Stimulated activated CD8-positive, alpha-beta memory T cell treated with anti-CD3 and anti-CD28 coated beads, Interleukin-4, amount 100 ng/mL, for 4 hours (primary cell): ENCODE measurements at regions not wholly inside any gene's neighbourhood (a gene's known extent, or its start where the extent isn't known, plus 50 kb on each side); places are given as distances from the start of the nearest gene placed in this dataset.
"Not testable (repeated sequence)": the region's sequence is repeated elsewhere in the genome, so short reads cannot be mapped to it uniquely, and the experiment has no call there.

Experiments used
- DNase-seq, 2 donors: peaks; one replicate each; pipeline ENCODE4 v3.0.0-alpha.2; 2020; ENCODE audit warnings: low read depth in 2 of 2, low spot score in 1 of 2

DNA sequence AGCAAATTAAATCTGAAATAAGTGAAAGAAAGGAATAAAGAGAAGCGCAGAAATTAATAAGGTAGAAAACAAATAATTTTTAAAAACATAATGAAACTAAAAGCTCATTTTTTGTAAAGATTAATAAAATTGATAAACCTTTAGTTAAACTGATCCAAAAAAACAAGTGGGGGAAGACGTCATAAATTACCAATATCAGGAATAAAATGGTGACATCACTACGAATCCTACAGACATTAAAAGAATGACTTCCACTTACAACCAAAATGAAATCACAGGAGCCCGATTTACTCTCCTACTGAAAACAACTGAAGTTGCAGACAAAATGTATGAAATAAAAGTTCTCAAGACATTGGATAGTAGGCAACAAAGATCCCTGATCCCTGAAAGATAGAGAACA lies 68.1 kb upstream of the IFFO2 start:
- DNase-seq = no peak

DNA sequence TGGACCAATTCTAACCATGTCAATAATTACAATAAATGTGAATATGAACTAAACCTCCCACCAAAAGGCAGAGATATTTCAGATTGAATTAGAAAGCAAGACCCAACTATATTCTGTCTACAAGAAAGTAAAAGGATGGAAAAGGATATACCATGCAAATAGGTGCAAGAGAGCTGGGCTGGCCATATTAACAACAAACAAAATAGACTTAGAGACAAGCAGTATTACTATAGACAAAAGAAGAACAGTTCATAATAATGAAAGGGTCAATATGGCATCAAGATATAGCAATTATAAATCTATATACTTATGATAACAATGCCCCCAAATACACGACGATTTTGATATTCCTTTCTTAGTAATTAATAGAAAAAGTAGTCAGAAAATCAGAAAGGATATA lies 67.3 kb upstream of the IFFO2 start:
- DNase-seq = no peak

- no peak for DNase-seq
These were observed 65.4 kb upstream of the IFFO2 start for GRCh38 chr1:19021845-19022244.

DNA sequence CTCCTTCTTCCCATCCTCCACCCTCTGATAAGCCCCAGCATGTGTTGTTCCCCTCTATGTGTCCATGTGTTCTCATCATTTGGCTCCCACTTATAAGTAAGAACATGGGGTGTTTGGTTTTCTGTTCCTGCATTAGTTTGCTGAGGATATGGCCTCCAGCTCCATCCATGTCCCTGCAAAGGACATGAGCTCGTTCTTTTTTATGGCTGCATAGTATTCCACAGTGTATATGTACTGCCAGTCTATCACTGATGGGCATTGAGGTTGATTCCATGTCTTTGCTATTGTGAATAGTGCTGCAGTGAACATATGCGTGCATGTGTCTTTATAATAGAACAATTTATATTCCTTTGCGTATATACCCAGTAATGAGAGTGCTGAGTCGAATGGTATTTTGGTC lies 62.8 kb upstream of the IFFO2 start:
- not testable (repeated sequence) for DNase-seq

- no peak for DNase-seq
These were observed 59.0 kb upstream of the IFFO2 start for GRCh38 chr1:19015476-19015875.

DNA sequence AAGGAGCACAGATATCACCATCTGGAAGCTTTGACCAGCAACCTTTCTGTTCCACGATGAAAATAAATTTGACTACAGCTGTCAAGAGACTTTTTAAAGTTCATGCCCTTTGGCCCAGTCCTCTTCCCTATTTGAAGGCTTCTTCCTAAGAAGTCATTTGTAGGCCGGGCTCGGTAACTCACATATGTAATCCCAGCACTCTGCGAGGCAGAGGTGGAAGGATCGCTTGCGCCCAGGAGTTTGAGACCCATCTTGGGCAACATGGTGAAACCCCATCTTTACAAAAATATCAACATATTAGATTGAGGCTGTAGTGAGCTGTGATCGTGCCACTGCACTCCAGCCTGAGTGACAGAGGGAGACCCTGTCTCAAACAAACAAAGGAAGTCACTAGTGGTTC lies 58.3 kb upstream of the IFFO2 start:
- DNase-seq = no peak

DNA sequence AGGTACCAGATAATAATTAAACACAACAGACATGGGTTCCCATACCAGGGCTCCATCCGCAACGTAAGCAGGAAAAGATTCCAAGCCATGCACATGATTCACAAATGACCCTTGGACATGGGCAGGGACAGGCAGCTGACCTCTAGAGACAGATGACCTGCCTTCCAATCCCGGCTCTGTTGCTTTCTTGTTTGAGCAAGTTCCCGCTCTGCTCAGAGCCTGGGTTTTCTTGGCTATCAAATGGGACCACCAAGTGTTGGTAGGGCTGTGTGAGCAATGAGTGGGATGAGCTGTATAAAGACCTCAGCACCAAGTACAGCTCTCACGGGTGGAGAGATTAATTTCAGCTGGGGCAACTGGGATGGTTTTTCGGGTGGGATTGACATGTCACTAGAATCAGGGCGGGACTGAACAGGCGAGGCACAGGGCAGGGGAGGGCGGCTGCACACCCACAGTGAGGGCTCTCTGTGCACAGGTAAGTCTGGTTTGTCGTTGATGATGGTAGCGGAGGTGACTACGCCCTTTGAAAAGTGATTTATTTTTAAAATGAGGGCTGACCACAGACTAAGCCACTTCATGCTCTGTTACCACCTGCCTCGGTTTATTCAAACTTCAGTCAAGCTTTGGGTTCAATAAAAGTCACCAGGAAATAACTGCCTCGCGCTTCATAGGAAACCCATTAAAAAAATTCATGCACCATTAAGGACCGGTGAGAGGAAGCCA lies 57.5 kb upstream of the IFFO2 start:
- no peak for DNase-seq

DNA sequence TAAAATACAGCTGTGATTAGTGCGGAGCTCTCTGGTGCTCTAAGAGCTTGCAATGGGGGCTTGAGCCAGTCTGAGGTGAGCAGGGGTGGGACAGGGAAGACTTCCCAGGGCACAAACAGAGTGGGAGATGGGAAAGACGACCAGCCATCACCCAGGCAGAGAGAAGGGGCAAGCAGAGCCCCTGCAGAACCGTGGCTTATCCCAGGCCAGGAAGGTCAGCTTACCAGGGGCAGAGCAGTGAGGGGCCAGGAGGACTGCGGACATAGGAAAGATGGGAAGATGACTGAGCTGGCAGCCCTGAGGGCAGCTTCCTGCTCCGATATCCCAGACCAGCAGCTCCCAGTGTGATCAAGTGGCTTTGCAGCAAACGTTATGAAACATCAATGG lies 55.4 kb upstream of the IFFO2 start:
- no peak for DNase-seq

DNA sequence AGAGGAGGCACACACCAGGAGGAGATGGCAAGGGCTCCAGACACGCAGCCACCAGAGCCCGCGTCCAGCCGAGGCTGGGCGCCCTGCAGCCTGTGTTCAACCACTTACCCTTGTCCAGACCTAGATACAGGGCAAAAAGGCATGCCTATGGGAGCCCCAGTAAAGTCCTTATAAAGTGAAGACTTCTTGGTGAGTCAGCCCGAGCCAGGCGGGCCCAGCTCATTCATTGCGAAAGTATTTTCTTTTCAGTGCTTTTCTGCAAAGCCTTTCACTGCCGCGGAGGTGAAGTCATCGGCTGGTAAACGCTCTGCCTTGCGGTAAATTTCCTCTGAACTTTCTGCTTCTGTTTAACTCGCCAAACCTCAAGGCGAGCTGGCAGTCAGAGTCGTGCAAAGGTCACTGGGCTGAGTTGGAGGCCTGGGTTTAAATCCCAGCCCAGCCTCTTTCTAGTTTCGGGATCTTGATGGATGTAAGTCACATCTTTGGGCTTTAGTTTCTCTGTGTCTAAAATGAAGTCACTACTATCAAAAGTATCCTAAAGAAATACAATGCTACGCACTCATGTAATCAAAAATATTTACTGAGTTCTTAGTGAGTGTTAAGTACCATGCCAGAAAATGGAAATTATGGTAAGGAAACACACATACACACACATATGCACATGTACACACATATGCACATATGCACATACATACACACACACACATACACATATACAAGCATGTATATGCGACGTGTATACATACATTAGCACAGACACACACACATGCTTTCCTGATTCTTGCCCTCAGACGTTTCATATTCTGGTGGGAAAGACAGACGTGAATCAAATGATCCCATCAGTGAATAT lies 54.7 kb upstream of the IFFO2 start:
- DNase-seq = peak; percentile 42 to 58

- no peak for DNase-seq
These were observed 54.0 kb upstream of the IFFO2 start for GRCh38 chr1:19010503-19010902.

DNA sequence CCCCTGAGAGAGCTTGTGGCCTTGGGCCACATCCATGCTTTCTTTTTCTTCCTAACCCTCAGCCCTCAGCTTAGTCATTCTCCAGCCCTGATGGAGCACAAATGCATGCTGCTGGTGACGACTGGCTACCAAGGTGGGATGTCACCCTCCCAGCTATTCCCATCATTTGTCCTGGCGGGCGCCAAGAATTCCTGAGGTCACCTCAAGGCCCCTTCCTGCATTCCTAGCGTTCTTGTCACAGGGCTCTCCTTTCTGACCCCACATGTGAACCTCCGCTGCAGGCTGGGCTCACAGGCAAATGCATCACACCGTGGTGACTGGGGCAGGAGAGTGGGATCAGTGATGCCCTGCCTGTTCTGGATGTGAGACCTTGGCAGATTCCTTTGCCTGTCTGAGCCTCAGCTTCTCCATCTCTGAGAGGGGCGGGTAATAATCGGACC lies 53.4 kb upstream of the IFFO2 start:
- no peak for DNase-seq

DNA sequence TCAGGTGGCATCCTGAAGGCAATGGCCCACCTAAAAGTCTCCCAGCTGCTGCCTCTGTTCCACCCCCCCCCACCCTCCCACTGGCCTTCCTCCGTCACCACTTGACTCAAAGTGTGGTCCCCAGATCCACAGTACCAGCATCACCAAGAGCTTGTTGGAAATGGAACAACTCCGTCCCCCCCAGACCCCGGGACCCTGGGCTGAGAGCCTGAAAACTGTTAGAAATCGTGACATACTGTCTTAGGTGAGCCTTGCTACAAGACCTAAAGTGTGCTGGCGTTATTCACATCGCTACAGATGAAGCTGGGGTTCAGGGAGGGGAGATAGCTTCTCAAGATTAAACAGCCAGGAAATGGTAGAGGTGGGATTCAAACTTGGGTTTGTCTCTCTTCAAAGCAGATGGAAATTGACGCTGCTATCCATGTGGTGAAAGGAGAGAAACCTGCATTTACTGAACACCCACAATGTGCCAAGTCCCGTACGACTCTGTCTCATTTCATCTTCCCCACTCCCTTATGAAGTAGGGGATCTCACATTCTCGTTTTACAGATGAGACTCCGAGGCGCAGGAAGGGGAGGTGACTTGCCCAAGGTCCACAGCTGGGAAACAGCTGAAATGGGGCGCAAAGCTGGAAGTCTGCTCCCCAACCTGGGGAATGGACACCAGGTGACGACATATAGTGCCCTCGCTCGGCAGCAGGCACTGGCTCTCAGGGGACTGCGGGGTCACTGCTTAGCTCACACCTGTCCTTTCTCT lies 52.8 kb upstream of the IFFO2 start:
- DNase-seq = no peak

DNA sequence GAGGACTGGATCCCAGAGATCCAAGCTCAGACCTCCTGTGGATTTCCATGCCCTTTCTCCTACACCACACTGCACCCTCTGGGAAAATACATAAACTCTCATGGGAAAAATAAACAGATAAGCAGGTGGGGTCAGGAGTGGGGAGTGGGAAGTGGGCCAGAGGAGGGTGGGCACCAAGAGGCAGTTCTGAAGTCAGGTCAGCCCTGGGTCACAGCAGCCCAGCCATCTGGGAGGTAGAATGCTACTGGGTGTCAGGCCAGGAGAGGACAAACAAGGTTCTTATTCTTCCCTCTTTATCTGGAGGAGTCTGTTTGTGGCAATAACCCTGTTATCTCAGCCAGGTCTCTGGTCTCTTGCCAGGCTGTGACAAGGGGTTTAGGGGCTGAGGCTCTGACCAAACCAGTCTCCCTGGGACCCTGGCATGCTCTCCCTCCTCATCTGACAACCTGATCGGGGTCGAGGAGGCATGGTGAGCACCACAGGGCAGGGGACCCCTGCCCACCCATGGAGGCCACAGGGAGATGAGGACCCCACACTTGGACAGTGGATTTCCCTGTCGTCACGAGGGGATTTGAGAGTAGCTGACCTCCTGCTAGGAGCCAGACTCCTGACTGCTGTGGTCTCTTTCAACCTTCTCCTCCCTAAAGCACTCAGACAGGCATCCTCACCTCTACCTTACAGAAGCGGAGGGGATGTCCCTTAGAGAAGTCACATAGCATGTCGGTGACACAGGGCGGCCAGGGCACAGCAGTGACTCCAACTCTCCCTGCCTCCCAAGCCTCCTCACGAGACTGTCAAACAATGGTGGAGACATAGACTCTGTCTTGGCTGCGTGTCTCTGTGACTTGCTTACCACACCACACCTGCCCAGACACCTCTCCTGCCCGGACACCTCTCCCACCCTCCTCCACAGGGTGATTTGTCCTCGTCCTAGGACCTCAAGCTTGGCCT lies 51.3 kb upstream of the IFFO2 start:
- no peak for DNase-seq

DNA sequence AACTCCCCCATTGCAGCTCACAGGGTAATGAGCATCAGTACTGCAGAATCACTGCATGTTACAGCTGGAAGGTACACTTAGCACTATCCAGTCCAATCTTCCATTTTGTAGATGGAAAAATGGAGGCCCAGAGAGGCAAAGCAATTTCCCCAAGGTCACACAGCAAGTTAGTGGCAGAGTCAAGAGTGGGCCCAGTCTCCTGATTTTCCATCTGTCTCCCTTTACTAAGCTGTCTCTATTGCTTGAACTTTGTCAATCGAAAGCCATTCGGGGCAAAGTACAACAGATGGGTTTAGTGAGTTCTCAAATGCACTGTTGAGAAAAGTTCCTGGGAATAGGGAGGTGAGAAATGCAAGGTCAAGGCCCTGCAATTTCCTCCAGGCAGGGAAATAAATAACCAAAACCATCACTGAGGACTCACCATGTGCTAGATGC lies 50.4 kb upstream of the IFFO2 start:
- DNase-seq = no peak
